Type B pancreatic cell (in vitro differentiated cells): ENCODE measurements at regions not wholly inside any gene's neighbourhood (a gene's known extent, or its start where the extent isn't known, plus 50 kb on each side); places are given as distances from the start of the nearest gene placed in this dataset.
A peak's percentile ranks its signal among the peaks of the same experiment; 100 is the strongest.

Source experiments
- DNase-seq: peaks from one replicate; pipeline ENCODE4 v3.0.0; 2021; ENCODE audit warnings: mixed read lengths; ENCODE audit not compliant: unreplicated experiment; ENCODE audit errors: extremely low spot score
- H3K27ac Mint-ChIP-seq: 2 replicates; pipeline ENCODE4 v1.8.0; 2021; ENCODE audit warnings: mild to moderate bottlenecking, mixed read lengths
- H3K27me3 Mint-ChIP-seq: 2 replicates; pipeline ENCODE4 v1.8.0; 2021; ENCODE audit warnings: mixed read lengths
- H3K36me3 Mint-ChIP-seq: 2 replicates; pipeline ENCODE4 v1.8.0; 2021; ENCODE audit warnings: mixed read lengths
- H3K4me1 Mint-ChIP-seq: one replicate; pipeline ENCODE4 v1.8.0; 2021; ENCODE audit warnings: mixed read lengths; ENCODE audit not compliant: unreplicated experiment
- H3K4me3 Mint-ChIP-seq: 2 replicates; pipeline ENCODE4 v1.8.0; 2021; ENCODE audit warnings: mild to moderate bottlenecking, mixed read lengths
- H3K9me3 Mint-ChIP-seq: 2 replicates; pipeline ENCODE4 v1.8.0; 2021; ENCODE audit warnings: mixed read lengths
- TF ChIP-seq, protein P1 (sequence below): fragments of 200-600 bp; sonication (generic); conservative IDR thresholded peaks from 2 replicates; pipeline ENCODE4 v1.5.0; 2021; ENCODE audit warnings: antibody characterized with exemption, mild to moderate bottlenecking

- no peak for DNase-seq
- peaks cover 32% of the 10 kb centered on the region for H3K4me1 Mint-ChIP-seq
- H3K4me3 Mint-ChIP-seq = no peak overlapping the region
- H3K36me3 Mint-ChIP-seq = no peaks in the 10 kb centered on the region
- peaks cover 8% of the 10 kb centered on the region for H3K9me3 Mint-ChIP-seq
- TF ChIP-seq, protein P1, sequence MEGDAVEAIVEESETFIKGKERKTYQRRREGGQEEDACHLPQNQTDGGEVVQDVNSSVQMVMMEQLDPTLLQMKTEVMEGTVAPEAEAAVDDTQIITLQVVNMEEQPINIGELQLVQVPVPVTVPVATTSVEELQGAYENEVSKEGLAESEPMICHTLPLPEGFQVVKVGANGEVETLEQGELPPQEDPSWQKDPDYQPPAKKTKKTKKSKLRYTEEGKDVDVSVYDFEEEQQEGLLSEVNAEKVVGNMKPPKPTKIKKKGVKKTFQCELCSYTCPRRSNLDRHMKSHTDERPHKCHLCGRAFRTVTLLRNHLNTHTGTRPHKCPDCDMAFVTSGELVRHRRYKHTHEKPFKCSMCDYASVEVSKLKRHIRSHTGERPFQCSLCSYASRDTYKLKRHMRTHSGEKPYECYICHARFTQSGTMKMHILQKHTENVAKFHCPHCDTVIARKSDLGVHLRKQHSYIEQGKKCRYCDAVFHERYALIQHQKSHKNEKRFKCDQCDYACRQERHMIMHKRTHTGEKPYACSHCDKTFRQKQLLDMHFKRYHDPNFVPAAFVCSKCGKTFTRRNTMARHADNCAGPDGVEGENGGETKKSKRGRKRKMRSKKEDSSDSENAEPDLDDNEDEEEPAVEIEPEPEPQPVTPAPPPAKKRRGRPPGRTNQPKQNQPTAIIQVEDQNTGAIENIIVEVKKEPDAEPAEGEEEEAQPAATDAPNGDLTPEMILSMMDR = no peak
- no peak overlapping the region for H3K27ac Mint-ChIP-seq
- H3K27me3 Mint-ChIP-seq = no peaks in the 10 kb centered on the region
Observed at GRCh38 chr15:95946926-95947325, 383.6 kb upstream of the NR2F2 start.

GRCh38 chr15:95948411-95948810 is 382.1 kb upstream of the NR2F2 start:
- Mint-ChIP-seq H3K4me1 (peaks cover 32% of the 10 kb centered on the region), H3K9me3 (peaks cover 8% of the 10 kb centered on the region), H3K27ac (peak overlapping the region; percentile 21), H3K36me3 (no peaks in the 10 kb centered on the region), H3K27me3 (no peaks in the 10 kb centered on the region), H3K4me3 (no peak overlapping the region)
- TF ChIP-seq, protein P1 = no peak
- DNase-seq = no peak

DNA sequence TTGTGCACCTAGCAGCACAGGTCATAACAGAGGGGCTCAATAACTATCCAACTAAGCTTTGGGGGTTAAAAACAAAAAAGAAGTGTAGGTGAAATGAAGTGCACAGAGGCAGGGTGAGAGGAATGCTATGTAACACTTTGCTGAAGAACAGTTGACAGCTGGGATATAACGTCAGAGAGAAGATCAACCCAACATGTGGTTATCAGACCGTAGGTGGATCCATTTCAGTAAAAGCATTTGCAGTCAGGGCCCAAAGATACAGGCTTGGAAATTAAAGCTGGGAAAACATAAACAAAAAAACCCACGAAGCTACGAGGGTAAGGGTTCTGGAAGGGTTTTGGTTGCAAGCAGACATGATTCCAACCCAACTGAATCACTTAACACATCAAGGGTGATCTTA is 377.5 kb upstream of the NR2F2 start:
- TF ChIP-seq, protein P1 = no peak
- Mint-ChIP-seq H3K27me3 (no peaks in the 10 kb centered on the region), H3K9me3 (peaks cover 5% of the 10 kb centered on the region), H3K27ac (no peak overlapping the region), H3K4me3 (no peak overlapping the region), H3K36me3 (no peaks in the 10 kb centered on the region), H3K4me1 (peaks cover 15% of the 10 kb centered on the region)
- DNase-seq = no peak

DNA sequence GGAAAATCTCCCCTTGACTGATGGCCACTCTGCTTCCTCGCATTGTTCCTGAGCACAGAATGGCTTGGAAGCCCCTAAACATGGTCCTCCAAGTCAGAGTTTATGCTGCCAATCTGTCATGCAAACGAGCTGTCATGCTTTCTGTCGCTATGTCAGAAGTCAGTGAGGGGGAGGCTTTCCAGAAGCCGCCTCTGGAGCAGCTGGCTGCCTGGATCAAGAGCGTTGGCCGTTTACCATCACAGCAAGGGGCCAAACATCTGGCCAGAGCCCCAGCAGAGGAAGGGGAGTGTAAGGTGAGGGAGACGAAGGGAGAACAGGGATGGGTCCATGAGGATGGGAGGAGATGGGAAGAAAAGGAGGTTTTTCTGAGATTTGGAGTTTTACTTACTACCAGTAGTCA is 372.6 kb upstream of the NR2F2 start:
- no peaks in the 10 kb centered on the region for H3K36me3 Mint-ChIP-seq
- no peak overlapping the region for H3K4me3 Mint-ChIP-seq
- peaks cover 8% of the 10 kb centered on the region for H3K4me1 Mint-ChIP-seq
- H3K27ac Mint-ChIP-seq = no peak overlapping the region
- no peak for DNase-seq
- peaks cover 14% of the 10 kb centered on the region for H3K9me3 Mint-ChIP-seq
- TF ChIP-seq, protein P1 = no peak
- H3K27me3 Mint-ChIP-seq = no peaks in the 10 kb centered on the region

DNA sequence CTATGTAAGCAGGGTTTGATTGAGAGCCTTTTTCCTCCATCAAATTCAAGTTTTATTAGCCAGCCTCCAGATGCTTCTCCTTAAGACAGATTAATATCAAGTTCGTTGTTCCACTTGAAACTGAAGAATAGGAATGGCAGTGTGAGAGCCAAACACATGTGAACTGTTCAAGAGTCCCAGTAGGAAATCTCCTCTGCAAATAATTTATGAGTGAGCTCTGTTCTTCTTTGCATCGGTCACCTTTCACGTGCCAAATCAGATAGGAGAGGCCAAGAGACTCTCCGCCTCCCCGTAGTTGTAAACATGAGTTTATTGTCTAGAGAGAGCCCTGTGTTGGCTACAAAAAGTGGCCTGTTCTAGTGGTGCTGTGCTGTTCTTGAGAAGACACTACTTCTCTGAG is 372.1 kb upstream of the NR2F2 start:
- Mint-ChIP-seq H3K9me3 (peaks cover 14% of the 10 kb centered on the region), H3K4me1 (peaks cover 8% of the 10 kb centered on the region), H3K36me3 (no peaks in the 10 kb centered on the region), H3K4me3 (no peak overlapping the region), H3K27me3 (no peaks in the 10 kb centered on the region), H3K27ac (no peak overlapping the region)
- DNase-seq = no peak
- TF ChIP-seq, protein P1 = no peak

- DNase-seq = no peak
- H3K9me3 Mint-ChIP-seq = no peaks in the 10 kb centered on the region
- H3K27ac Mint-ChIP-seq = no peak overlapping the region
- TF ChIP-seq, protein P1 = no peak
- no peak overlapping the region for H3K4me3 Mint-ChIP-seq
- H3K27me3 Mint-ChIP-seq = no peaks in the 10 kb centered on the region
- no peaks in the 10 kb centered on the region for H3K36me3 Mint-ChIP-seq
- H3K4me1 Mint-ChIP-seq = peaks cover 22% of the 10 kb centered on the region
Observed at GRCh38 chr15:95968856-95969255, 361.6 kb upstream of the NR2F2 start.
